Endothelial cell of umbilical vein (primary cell): ENCODE measurements at regions not wholly inside any gene's neighbourhood (a gene's known extent, or its start where the extent isn't known, plus 50 kb on each side); places are given as distances from the start of the nearest gene placed in this dataset.

Source experiments
- BruUV-seq: library from RNA; stranded (reverse); fragments of 400-500 nt; replicated peaks from 2 replicates; lab custom pipeline; 2021; lab: Mats Ljungman, UMichigan
- CTCF ChIA-PET: fragments of 300-600, 350-600 bp; sonication (Branson Sonifier 250); formaldehyde crosslinking; loops from one replicate; lab custom pipeline; 2021; ENCODE audit warnings: antibody characterized with exemption, inconsistent platforms; lab: Charles Lee
- POLR2A ChIA-PET: fragments of 300-600, 350-600 bp; sonication (Branson Sonifier 250); formaldehyde crosslinking; loops from one replicate; lab custom pipeline; 2021; ENCODE audit warnings: antibody characterized with exemption, inconsistent platforms; lab: Charles Lee
- DNase-seq: peaks from one replicate; pipeline ENCODE4 v3.0.0-alpha.2; 2011; ENCODE audit warnings: low read depth, low spot score
- FAIRE-seq: peaks from 2 replicates; lab custom pipeline; 2011; peaks lifted over from hg19 to GRCh38; lab: Jason Lieb, UNC
- H2AFZ ChIP-seq: 2 replicates; pipeline ENCODE4 v1.6.0; 2012; ENCODE audit warnings: low read depth, low read length, control low read depth, inconsistent platforms
- H3K27ac ChIP-seq: 2 replicates; pipeline ENCODE4 v1.5.1; 2011; ENCODE audit warnings: low read depth, mild to moderate bottlenecking, control low read depth, low read length, moderate library complexity; ENCODE audit not compliant: insufficient read depth
- H3K27me3 ChIP-seq, 2 experiments: 2 replicates each; pipeline versions ENCODE4 v1.6.0 to v1.6.1; 2011; ENCODE audit warnings: low read length in 2 of 2, mixed read lengths in 1 of 2; ENCODE audit not compliant: control insufficient read depth in 2 of 2, insufficient read depth in 2 of 2
- H3K36me3 ChIP-seq, 2 experiments: 2 replicates in 1 of 2; 3 replicates in 1 of 2; pipeline ENCODE4 v1.5.1; 2011; ENCODE audit warnings: low read length in 2 of 2, mild to moderate bottlenecking in 1 of 2, moderate library complexity in 1 of 2; ENCODE audit not compliant: control insufficient read depth in 2 of 2, insufficient read depth in 2 of 2; ENCODE audit errors: extremely low read depth in 1 of 2
- H3K4me1 ChIP-seq: 3 replicates; pipeline ENCODE4 v1.5.1; 2011; ENCODE audit warnings: mild to moderate bottlenecking, low read length; ENCODE audit not compliant: control insufficient read depth, insufficient read depth; ENCODE audit errors: extremely low read depth
- H3K4me2 ChIP-seq: 2 replicates; pipeline ENCODE4 v1.6.1; 2011; ENCODE audit warnings: low read length, control low read depth, mixed read lengths; ENCODE audit not compliant: insufficient read depth
- H3K4me3 ChIP-seq, 3 experiments: fragments of 200-600 bp in 1 of 3; sonication (generic), shearing (Covaris generic) in 1 of 3; replicated peaks in 1 of 3; 2 replicates each; pipeline ENCODE4 v1.5.1; 2011 to 2016; ENCODE audit warnings: control low read depth in 3 of 3, low read length in 3 of 3, mild to moderate bottlenecking in 2 of 3, inconsistent platforms in 1 of 3, low read depth in 1 of 3, moderate library complexity in 1 of 3; ENCODE audit not compliant: insufficient read depth in 1 of 3
- H3K79me2 ChIP-seq: 2 replicates; pipeline ENCODE4 v1.6.0; 2012; ENCODE audit warnings: low read length, inconsistent platforms; ENCODE audit not compliant: control insufficient read depth, insufficient read depth
- H3K9ac ChIP-seq: replicated peaks from 2 replicates; pipeline ENCODE3; 2011; ENCODE audit warnings: low read length, control low read depth; ENCODE audit not compliant: insufficient read depth; ENCODE audit errors: extremely low read depth
- H3K9me1 ChIP-seq: replicated peaks from 3 replicates; pipeline ENCODE4 v1.6.0; 2011; ENCODE audit warnings: mild to moderate bottlenecking, low read length; ENCODE audit not compliant: control insufficient read depth, insufficient read depth; ENCODE audit errors: extremely low read depth
- H3K9me3 ChIP-seq: replicated peaks from 2 replicates; pipeline ENCODE4 v1.5.1; 2012; ENCODE audit warnings: low read length, inconsistent platforms; ENCODE audit not compliant: control insufficient read depth, insufficient read depth
- H4K20me1 ChIP-seq: replicated peaks from 2 replicates; pipeline ENCODE3; 2011; ENCODE audit warnings: mild to moderate bottlenecking, low read length; ENCODE audit not compliant: control insufficient read depth, insufficient read depth; ENCODE audit errors: extremely low read depth
- CTCF ChIP-seq, 2 donors: IDR thresholded peaks; 1 replicate in 1 of 2; 2 replicates in 1 of 2; pipeline ENCODE4 v1.5.1; 2011; ENCODE audit warnings: low read length in 2 of 2, mild to moderate bottlenecking in 2 of 2, moderate library complexity in 2 of 2, control low read depth in 1 of 2, inconsistent platforms in 1 of 2, low read depth in 1 of 2; ENCODE audit not compliant: insufficient read depth in 1 of 2; ENCODE audit errors: extremely low read depth in 1 of 2
- FOS ChIP-seq: IDR thresholded peaks from 2 replicates; pipeline ENCODE4 v1.6.1; 2011; ENCODE audit warnings: mild to moderate bottlenecking, low read length, moderate library complexity, borderline replicate concordance; ENCODE audit not compliant: insufficient read depth
- GATA2 ChIP-seq: IDR thresholded peaks from 2 replicates; pipeline ENCODE4 v1.7.0; 2011; ENCODE audit warnings: low read depth, mild to moderate bottlenecking, moderate library complexity, mixed read lengths, low read length; ENCODE audit not compliant: insufficient read length, insufficient read depth
- JUN ChIP-seq: IDR thresholded peaks from 2 replicates; pipeline ENCODE4 v1.6.1; 2011; ENCODE audit warnings: borderline replicate concordance, low read depth; ENCODE audit not compliant: insufficient read length, insufficient read depth
- MAX ChIP-seq: IDR thresholded peaks from 2 replicates; pipeline ENCODE4 v1.6.1; 2011; ENCODE audit not compliant: insufficient read depth, insufficient read length
- POLR2A ChIP-seq: IDR thresholded peaks from 2 replicates; pipeline ENCODE4 v1.6.1; 2012; ENCODE audit warnings: low read depth, mild to moderate bottlenecking, control low read depth, low read length
- dilution Hi-C: fragments of 300-500 bp; cut with MboI; formaldehyde crosslinking; loops from one replicate; pipeline ENCODE4 v1.15.0; 2019; ENCODE audit warnings: low sequenced_read_pairs; ENCODE audit not compliant: extremely low pct_ligation_motif_present
- intact Hi-C: fragments of 100-400 bp; cut with micrococcal nuclease; formaldehyde crosslinking; loops from one replicate; pipeline ENCODE4 v1.10.0; 2022

GRCh38 chr6:119858901-119859300 lies 509.3 kb upstream of the MAN1A1 start:
- no peaks in the 10 kb centered on the region for H4K20me1 ChIP-seq
- H3K79me2 ChIP-seq: no peaks in the 10 kb centered on the region
- H3K9me1 ChIP-seq: no peaks in the 10 kb centered on the region
- no peak for TF ChIP-seq FOS
- no peaks in the 10 kb centered on the region for H3K9me3 ChIP-seq
- CTCF ChIA-PET: no interaction called here
- no peaks in the 10 kb centered on the region for H3K36me3 ChIP-seq
- dilution Hi-C loops: no loop called here
- H3K27me3 ChIP-seq: no peaks in the 10 kb centered on the region
- no peak overlapping the region for H3K27ac ChIP-seq
- FAIRE-seq (no peak), DNase-seq (no peak)
- H2AFZ ChIP-seq: no peak overlapping the region
- H3K4me2 ChIP-seq: no peak overlapping the region
- intact Hi-C loops: no loop called here
- no peak overlapping the region for H3K4me3 ChIP-seq
- no peaks in the 10 kb centered on the region for H3K4me1 ChIP-seq
- H3K9ac ChIP-seq: no peak overlapping the region
- POLR2A ChIA-PET: no interaction called here
- no TSS peak for BruUV-seq

- POLR2A ChIA-PET: no interaction called here
- BruUV-seq: no TSS peak
- dilution Hi-C loops (no loop called here), intact Hi-C loops (no loop called here)
- H3K9me1 ChIP-seq: no peaks in the 10 kb centered on the region
- no peak overlapping the region for H3K9ac ChIP-seq
- H4K20me1 ChIP-seq: no peaks in the 10 kb centered on the region
- H3K79me2 ChIP-seq: no peaks in the 10 kb centered on the region
- H3K9me3 ChIP-seq: no peaks in the 10 kb centered on the region
- FAIRE-seq: no peak
- no peak for DNase-seq
- H2AFZ ChIP-seq: no peak overlapping the region
- CTCF ChIA-PET: no interaction called here
- no peaks in the 10 kb centered on the region for H3K4me1 ChIP-seq
- H3K4me3 ChIP-seq: no peak overlapping the region
- no peak overlapping the region for H3K27ac ChIP-seq
- TF ChIP-seq GATA2 (no peak), MAX (no peak), JUN (no peak), CTCF (IDR thresholded peaks at IDR 0.05; ENCODE audit: extremely low read depth in 1 of 2, insufficient read depth in 1 of 2, low read depth in 1 of 2, low read length in 2 of 2) (no peak), POLR2A (no peak), FOS (no peak)
- H3K27me3 ChIP-seq: no peaks in the 10 kb centered on the region
- no peaks in the 10 kb centered on the region for H3K36me3 ChIP-seq
- H3K4me2 ChIP-seq: no peak overlapping the region
These were observed 506.6 kb upstream of the MAN1A1 start for GRCh38 chr6:119856136-119856535.
